GM19025 (cell line): ENCODE measurements at regions not wholly inside any gene's neighbourhood (a gene's known extent, or its start where the extent isn't known, plus 50 kb on each side); places are given as distances from the start of the nearest gene placed in this dataset.
"Not testable (repeated sequence)": the region's sequence is repeated elsewhere in the genome, so short reads cannot be mapped to it uniquely, and the experiment has no call there.

Experiments used
- ATAC-seq: cut with Tn5 transposase; IDR thresholded peaks from one replicate; pipeline ENCODE4 v1.9.1; 2021; ENCODE audit warnings: mild to moderate bottlenecking, low read depth, moderate library complexity; ENCODE audit not compliant: unreplicated experiment

DNA sequence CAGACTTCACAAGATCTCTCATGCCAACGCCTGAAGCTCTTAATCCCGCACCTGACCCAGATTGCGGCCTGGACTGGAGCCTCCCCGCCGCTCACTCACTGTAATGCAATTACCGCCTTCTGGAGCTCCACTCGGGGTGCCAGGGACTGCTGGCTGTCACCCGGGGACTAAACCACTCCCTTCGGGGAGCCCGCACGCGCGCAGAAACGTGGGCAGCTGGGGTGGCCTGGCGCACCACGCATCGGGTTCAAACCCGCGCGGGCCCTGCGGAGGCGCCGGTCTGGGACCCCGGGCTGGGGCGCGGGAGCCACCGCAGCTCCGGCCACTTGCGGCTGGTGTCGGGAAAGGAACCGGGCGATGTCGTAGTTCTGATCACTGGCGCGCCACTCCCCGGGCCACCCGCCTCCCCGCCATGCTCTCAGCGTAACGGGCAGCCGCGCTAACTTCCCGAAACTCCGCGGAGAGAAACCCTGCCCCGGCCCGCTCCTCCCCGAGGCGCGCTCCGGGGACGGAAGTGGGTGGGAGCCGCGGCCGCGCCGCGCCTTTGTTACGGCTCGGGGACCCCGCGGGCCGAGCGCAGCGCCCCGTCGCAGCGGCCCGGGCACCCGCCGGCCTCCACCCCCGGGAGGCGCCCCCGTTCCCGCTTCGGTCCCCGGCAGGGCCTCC is 100.3 kb upstream of the SVIL start:
- peak; percentile 54 for ATAC-seq

DNA sequence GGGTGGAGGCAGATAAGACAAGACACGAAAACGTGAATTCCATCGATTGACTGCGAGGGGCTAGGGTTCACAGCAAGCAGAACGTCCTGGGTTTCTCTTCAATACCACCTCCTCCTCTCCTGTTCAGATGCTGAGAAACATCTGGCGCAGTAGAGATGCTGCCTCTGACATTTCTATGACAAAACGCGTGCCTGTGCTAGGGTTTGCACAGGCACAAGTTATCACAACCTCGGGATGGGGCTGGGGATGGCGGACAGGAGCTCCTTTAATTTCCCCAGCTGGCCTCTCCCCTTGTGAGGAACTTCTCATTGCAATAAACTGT is 99.8 kb upstream of the SVIL start:
- no peak for ATAC-seq

DNA sequence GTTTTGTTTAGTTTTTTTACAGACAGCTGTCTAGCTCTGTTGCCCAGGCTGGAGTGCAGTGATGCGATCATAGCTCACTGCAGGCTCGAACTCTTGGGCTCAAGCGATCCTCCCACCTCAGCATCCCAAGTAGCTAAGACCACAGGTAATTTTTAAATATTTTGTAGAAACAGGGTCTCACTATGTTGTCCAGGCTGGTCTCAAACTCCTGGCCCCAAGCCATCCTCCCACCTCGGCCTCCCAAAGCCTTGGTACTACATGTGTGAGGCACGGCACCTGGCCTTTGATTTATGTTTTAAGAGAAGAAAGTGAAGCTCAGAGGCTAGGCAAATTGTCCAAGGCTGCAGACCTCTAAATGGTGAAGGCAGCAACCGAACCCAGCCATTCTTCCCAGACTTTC is 98.6 kb upstream of the SVIL start:
- no peak for ATAC-seq

DNA sequence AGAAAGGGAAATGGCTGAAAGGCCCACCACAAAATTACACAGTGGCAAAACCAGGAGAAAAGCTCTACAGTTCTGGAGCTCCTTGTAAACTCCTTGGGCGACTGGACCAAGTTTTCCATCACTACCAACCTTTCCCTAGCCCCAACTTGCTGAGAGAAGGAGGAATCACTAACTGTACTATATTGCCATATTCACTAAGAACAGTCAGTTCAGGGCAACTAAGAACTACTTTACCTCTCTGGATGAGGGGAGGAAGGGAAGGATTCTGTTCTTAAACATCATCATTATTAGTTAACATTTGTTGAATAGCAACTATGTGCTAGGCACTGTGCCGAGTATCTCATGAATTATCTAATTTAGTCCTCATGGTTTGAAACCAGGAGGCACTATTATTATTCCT is 98.1 kb upstream of the SVIL start:
- ATAC-seq = no peak

DNA sequence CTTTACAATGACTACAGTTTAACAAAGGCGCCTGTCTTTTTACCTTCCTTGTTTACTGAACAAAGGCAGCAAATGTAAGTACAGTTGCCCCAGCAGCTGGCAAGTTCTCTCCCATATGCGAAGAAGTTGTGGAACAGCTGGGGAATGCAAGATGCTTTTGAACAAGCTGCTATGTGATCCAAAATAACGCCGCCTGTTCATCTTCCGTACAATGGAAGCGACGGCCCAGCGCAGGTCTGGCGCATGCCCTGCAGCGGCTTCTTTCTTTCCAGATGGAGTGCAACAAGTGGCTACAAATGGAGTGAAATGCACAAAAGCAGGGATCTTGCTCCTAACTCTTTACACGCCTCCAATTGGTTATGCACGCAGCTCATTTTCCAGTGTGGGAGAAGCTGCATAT is 97.0 kb upstream of the SVIL start:
- ATAC-seq = no peak

DNA sequence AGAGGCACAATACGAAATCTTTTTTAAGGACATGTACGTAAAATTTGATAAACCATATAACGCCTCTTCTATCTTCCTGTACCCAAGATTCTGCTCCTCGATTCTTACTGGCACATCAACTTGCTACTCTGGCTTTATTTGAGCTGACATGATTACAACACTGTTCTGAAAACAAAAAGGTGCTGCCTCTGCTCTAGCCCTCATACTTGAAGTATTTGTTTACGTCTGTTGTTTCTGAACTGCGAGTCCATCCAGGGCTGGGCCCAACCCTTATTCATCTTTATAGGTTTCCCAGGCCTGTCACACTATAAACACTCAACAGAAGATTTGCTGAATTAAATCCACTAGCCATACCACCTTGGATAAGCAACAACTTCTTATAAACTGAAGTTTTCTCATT is 96.2 kb upstream of the SVIL start:
- ATAC-seq = no peak

DNA sequence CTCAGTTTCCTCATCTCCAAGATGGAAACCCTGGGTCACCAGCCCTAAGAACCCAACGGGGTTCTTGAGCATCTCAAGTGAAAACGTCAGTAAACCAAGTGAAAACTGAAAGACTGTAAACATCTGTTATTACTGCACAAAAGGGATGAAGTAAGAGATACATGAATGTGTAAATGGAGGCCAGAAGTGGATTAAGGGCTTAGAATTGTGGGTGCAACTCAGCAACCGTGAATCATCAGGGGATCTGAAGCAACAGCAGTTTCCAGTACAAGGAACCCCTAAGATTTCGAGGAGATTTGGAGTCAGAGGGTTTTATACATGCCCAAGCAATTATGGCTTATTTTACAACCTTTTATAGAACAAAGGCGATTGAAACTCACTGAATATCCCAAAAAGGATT is 95.7 kb upstream of the SVIL start:
- ATAC-seq = no peak

DNA sequence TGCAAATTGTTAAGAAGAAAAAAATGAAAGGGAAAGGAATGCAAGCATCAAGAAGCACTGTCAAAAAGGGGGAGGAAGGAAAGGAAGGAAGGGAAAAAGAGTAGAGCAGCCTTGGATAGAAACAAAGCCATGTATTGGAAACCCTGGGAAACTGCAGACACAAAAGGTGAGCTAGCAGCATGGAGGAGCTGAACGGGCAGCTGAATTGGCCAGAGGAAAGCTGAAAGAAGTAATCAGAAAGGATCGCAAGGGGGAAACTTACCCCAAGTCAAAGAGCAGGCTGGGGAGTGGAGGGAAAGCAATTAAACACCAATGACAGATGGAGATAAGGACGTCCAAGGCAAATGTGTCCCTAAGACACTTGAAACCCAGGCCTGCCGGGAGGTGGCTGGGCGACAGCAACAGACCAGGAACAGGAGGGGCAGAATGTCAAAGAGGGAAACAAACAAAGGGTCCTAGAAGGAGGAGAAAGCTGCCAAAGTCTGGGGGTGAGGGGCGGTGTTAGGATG is 93.8 kb upstream of the SVIL start:
- ATAC-seq = no peak

DNA sequence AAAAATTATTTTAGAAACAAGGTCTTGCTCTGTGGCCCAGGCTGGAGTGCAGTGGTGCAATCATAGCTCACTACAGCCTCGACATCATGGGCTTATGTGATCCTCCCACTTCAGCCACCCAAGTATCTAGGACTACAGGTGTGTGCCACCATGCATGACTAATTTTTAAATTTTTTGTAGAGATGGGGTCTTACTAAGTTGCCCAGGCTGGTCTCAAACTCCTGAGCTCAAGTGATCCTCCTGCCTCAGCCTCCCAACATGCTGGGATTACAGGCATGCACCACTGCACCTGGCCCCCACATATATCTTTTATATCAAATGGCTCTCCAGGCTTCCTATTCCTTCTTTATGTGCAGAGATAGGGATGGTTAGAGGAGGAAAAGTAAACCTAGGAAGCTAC is 91.2 kb upstream of the SVIL start:
- not testable (repeated sequence) for ATAC-seq

DNA sequence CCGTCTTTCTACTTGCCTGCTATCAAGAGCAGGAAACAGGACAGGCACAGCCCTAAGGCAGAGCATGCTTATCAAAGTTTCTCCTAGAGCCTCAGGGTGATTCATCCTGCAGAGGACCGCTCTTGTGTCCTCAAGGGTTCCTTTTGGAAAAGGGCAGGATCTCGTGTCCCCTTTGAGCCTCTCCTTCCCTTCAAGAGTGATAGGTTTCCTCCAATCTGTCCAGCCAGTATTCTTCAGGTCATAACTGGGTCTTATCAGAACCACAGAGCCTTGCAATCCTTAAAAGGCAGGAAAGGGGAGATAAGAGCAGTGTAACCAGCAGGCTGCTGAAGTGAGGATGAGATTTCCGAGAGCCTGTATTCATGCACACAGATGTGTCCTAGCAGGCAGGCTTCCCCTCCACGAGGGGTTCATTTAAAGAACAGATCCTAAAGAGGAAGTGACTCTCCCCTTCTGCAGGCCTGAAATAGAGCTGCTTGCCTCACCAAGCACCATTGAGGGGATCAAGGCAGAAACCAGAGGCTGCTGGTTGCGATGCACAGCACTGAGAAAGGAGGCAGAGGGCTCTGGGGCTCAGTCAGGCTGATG is 90.5 kb upstream of the SVIL start:
- ATAC-seq = no peak

DNA sequence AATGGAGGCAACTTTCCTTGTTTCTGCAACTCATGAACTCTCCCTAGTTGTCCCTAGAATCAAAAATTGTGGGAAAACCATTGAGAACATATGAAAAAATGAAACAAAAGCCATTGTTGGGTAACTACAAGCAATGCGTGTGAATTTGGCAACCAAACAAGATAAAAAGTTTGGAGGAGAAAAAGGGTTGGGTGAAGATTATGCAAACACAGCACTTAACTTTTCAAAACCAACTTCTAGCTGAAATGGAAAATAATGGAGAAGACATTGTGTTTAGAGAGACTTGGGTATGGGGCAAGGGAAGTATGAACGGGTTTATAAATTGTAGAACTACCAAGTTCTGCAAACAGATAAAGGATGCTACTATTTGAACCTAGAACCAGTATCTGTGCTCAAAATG is 89.0 kb upstream of the SVIL start:
- no peak for ATAC-seq

DNA sequence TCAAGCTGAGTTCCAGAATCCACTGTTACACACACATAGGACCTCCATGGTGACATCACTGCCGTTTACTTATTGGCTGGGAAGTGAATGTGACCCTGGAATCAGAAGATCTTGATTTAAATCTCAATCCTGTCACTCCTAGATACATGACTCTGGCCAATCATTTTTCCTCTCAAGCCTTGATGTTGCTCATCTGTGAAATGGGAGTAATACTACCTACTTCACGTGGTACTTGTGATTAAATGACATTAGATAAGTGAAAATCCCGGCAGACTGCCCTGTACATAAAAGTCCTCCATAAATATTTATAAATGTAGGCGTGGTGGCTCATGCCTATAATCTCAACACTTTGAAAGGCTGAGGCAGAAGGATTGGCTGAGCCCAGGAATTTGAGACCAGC is 88.0 kb upstream of the SVIL start:
- no peak for ATAC-seq

DNA sequence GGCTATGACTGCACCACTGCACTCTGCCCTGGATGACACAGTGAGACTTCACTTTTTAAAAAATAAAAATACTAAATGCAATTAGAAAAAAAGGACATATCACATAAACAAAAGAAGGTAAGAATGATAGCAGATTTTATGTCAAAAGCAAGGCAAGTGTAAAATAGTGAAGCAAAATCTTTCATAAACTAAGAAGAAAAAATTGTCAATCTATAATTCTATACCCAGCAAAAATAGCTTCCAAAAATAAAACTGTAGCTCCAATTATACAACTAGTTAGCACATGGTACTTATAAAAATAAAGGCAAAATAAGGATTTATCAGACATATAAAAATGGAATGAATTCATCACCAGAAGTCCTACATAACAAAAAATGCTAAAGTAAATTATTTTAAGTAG is 85.4 kb upstream of the SVIL start:
- no peak for ATAC-seq

DNA sequence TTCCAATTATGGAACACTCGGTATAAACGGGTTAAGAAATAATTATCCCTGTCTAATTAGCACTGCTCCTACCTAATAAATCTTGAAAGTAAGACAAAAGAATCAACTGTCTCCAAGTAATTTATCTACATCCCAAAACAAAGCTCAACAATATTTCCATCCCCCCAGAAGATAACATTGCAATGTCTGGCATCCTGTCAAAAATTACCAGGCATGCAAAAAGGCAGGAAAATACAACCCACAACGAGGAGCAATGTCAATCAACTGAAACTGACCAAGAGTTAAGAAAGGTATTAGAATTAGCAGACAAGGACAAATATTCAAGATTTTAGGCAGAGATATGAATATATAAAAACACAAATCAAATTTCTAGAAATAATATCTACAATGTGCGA is 84.5 kb upstream of the SVIL start:
- ATAC-seq = no peak

DNA sequence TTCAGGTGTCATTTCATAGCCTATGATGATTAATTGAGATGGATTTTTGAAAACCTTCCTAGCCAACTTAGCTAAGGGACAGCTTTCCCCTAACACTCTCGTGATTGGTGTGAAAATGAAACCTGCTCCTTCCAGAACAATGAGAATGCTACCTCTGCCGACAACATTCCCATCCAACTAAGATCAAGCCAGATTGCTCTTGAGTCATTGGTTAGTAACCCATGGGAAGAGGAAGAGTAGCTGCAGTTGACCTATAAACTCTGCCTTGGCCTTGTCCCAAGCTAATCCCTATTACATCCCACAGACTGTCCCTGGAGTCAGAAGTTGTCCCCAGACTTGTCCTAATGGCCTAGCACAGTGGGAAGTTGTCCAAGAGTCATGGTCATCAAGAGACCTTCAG is 80.5 kb upstream of the SVIL start:
- no peak for ATAC-seq

DNA sequence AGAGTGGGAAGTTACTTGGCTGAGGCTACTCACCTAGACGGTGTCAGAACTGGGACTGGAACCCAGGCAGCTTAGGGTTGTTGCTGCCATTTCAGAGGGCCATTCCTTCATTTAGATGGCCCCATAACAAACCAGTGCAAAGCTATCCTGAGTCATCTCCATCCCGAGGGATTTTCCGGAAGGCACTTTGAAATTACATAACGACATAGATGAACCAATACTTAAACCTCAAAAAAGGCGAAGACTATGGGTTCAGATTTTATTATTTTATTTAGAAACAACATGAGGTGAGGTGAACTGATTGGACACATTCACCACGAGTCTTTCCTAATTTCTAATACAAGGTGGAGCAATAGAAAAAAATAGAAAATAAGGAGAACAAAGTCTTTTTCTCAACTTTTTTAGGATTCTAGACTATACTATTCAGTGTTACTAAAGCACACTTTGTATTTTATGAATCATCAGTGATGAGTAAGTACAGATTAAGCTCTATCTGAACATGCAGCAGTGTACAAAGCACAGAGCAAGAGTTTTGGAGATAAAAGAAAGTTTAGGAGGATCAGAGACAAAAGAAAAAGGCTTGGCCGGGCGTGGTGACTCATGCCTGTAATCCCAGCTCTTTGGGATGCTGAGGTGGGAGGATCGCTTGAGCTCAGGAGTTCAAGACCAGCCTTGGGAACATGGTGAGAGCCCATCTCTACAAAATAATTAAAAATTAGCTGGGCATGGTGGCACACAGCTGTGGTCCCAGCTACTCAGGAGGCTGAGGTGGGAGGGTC is 79.5 kb upstream of the SVIL start:
- no peak for ATAC-seq

DNA sequence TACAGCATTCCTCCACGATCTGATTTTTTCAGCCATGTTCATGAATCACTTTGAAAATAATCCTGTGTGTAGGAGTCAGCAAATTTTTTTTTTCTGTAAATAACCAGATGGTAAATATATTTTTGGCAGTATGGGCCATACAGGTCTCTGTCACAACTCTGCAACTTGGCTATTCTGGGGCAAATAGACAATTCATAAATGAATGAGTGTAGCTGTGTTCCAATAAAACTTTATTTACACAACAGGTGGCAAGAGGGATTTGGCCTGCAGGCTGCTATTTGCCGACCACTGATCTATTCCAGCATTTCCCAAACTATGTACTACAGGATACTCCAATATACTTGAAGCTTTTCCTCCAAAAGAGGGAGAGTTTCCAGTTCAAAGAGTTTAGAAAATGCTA is 78.7 kb upstream of the SVIL start:
- no peak for ATAC-seq

DNA sequence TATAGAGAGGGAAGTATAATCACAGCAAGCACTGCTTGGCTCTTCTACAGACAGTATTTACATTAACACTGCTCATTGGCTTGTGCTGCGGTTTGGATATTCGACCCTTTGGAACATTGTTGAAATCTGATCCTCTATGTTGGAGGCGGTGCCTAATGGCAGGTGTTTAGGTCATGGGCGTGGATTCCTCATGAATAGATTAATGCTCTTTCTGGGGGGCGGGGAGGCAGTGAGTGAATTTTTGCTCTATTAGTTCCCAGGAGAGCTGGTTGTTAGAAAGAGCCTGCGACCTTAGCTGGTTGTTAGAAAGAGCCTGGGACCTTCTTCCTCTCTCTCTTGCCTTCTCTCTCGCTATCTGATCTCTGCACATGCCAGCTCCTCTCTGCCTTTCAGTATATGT is 77.3 kb upstream of the SVIL start:
- no peak for ATAC-seq

DNA sequence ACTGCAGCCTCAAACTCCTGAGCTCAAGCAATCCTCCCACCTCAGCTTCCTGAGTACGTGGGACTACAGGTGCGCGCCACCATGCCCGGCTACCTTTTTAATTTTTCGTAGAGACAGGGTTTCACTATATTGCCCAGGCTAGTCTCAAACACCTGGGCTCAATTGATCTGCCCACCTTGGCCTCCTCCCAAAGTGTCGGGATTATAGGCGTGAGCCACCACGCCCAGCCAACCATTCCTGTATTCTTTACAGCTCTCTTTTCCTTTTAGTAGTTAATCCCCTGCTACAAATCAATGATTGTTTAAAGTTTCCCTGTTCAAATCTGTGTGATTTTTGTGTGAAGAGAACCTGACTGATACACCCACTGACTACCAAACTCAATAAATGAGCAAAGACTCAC is 75.4 kb upstream of the SVIL start:
- ATAC-seq = no peak

DNA sequence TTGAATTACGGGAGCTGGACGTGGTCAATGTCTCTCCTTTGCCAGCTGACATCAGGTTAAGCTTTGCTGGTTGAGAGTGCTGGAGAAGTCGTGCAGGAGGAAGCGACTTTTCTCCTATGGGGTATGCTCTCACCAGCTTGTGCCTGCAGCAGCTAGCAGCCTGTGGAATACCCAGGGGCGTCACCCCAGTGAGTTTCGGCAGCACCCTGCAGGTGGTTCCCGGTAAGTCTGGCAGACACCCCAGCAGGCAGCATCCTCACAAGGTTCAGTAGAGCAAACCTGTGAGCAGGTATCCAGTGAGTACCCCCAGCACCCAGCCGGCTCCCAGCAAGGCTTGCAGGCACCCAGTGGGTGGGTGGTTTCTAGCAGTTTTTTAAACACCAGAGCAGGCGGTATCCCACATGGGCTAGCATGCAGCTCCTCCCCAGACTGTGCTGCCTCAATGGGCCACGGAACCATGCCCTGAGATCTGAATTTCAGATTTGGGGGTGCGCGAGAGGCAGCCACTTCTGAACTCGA is 74.8 kb upstream of the SVIL start:
- no peak for ATAC-seq

DNA sequence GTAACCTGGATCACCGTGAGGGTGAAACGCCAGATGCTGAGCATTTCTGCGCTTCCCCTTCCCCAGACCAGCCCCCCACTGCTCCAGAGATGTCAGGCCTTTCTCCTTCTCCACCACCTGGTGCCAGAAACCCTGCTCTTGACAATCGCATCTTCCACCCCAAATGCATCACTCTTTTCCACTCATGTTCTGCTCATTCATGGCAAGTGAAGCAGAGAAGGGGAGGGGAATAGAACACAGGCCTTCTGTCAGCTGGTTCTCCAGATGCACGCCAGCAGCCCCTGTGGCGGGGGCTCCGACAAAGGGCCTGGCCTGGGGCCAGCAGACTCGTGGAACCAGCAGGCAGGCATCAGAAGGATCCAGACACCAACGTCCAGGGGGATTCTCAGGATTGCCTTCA is 68.5 kb upstream of the SVIL start:
- ATAC-seq = no peak
